DMS153 treated with DMSO at 0.1 percent for 48 hours (cell line): ENCODE measurements at regions not wholly inside any gene's neighbourhood (a gene's known extent, or its start where the extent isn't known, plus 50 kb on each side); places are given as distances from the start of the nearest gene placed in this dataset.
"Not testable (repeated sequence)": the region's sequence is repeated elsewhere in the genome, so short reads cannot be mapped to it uniquely, and the experiment has no call there.

ENCODE experiments used
- DNase-seq: peaks from one replicate; lab custom pipeline; 2025; ENCODE audit not compliant: unreplicated experiment; lab: John Stamatoyannopoulos, UW

DNA sequence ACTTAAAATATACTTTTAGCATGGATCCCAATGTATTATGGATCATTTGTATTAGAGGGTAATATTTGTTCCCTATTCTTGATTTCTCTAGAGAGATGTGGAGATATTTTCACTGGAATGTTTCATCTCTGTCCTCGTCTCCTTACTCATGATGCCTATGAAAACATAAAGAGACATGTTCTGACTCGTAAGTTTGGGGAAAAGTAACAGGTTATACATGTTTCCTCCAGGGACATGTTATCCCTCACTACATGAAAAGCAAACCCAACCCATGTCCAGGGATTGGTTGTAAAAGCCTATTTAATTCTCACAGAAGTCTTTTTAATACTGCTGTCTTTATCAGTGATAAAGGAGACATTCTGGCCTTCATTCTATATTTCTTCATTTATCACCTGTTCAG is 621.4 kb downstream of the GABRG1 start:
- DNase-seq = no peak

DNA sequence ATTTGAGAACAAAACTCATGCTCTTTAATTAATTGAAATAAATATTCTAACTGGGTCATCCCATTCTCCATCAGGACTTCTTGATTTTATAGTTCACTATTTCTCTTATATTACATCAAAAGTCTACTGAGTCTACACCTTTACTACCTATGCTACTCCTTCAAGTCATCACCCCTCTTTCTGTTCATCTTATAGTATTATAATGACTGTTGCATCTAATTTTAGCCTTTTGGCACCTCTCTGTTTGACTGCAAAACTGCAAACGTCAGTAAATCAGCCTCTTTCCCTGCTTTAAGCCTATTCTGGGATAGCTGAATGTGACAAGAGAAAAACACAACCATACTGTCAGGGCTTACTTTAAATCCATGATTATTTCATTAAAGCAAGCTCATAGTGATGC is 639.1 kb downstream of the GABRG1 start:
- no peak for DNase-seq

DNA sequence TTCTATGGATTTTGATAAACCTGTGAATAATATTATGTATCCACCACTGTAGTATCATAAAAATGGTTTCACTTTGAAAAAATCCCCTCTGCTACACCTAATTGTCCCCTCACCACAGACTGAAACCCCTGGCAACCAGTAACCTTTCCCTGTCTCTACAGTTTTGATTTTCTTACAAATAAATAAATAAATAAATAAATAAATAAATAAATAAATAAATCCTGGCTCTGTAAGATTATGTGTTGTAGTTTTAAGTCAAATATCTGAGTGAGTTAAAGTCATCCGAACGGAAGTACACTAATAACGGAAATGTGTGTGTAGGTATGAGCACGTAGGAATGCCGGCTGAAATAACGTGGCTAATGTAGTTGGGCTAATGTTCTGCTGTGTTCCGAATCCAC is 641.5 kb downstream of the GABRG1 start:
- no peak for DNase-seq

DNA sequence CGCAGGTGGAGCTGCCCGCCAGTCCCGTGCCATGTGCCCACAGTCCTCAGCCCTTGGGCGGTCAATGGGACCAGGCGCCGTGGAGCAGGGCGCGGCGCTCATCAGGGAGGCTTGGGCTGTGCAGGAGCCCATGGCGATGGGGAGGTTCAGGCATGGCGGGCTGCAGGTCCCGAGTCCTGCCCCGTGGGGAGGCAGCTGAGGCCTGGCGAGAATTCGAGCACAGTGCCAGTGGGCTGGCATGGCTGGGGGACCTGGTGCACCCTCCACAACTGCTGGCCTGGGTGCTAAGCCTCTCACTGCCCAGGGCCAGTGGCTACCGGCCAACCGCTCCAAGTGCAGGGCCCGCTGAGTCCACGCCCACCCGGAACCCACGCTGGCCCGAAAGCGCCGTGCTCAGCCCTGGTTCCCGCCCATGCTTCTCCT is 646.5 kb downstream of the GABRG1 start:
- DNase-seq = no peak

DNA sequence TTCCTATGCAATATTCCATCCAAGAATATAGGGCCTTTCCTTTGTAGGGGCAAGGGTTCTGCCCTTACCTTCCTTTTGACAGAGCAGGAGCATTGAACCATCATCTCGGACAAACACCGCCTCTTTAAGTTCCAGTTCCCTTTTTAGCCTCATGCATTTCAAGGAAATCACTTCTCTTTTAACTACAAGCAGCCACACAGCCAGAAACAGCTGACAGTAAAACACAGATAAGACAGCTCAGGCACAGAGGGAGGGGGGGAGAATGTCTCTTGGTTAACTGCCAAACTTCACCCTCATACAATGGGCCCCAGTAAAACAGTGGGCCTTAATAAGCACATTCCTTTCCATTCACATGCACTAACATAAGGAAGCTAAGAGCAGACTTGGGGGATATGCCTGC is 648.3 kb downstream of the GABRG1 start:
- no peak for DNase-seq

DNA sequence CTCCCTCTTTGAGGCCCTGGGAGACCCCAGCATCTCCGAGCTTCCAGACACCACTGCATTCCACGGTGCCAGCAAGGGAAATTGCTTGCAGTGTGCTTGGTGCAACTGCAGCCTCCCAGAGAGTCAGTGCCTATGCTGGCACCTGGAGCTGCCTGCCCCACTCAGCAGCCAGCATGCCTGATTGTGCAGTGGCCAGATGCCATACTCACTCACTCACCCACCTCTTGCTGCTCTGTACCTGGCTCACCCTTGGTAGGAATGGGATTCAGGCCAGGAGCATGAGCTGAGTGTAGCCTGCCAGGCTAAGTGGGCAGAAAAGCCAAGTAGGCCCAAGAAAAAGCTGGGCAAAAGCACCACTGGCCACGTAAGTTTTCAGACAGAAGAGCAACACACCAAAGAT is 651.4 kb downstream of the GABRG1 start:
- no peak for DNase-seq

DNA sequence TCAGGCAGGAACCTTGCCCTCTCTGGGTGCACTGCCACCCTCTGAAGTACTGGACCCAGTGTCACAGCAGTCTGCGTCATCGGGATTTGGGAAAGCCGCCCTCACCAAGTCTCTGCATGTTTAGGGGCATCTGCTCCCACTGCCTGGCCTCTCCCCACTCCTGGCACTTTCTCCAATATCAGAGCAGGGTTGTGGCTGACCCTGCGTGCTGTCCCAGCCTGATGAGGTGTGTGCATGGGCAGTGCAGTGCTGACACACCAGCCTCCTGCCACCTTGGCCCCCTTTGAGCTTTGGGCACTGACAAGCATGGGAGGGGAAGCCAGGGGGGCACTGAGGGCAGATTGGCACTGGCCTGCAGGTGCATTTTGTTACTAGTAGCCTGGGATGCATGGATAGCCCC is 652.5 kb downstream of the GABRG1 start:
- DNase-seq = no peak

DNA sequence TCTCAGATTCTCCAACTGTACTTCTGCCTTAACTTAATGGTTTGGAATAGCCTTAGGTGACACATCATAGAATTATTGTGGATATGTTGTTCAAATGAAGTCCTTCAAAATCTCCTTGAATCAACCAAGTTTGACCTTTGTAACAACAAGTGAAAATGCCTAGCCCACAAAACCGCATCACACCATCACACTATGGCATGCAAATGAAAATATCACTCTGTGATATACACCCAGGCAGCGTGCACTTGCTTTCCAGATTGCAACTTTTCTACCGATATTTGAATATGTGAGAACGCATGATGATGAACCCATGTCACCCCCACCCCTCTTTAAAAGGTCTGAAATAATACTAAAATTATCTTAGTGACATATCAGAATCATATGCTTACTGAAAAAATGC is 656.7 kb downstream of the GABRG1 start:
- no peak for DNase-seq

DNA sequence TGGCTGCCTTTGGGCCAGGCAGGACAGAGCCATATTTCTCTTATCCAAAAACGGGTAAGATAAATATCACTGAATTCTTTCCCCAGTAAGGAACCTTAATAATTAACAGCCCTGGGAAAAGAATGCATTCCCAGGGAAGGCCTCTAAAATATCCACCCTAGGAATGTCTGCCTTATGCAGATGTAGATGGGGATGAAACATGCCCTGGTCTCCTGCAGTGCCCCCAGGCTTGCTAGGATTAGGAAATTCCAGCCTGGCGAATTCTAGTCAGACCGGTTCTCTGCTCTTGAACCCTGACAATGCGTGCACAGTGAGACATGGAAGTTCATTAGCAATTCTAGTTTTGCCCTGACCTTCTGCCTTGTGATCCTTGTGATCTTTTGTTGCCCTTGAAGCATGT is 663.7 kb downstream of the GABRG1 start:
- not testable (repeated sequence) for DNase-seq

DNA sequence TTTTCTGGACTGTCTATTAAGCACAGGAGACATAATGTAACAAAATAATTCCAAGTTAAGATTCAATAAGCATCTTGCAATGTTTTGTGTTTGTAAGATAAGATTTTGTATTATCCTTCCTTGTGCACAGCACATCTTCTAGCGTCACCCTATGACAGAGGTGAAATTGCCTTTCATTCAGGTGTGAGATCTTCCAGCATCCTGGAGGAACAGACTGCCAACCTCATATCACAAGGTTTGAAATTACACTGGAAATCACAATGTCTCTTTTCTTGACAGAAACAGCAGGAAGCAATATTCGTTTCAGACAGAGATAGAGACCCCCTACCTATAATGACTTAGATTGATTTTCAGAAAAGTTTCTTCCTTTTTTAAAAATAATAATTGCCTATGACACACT is 668.6 kb downstream of the GABRG1 start:
- no peak for DNase-seq

DNA sequence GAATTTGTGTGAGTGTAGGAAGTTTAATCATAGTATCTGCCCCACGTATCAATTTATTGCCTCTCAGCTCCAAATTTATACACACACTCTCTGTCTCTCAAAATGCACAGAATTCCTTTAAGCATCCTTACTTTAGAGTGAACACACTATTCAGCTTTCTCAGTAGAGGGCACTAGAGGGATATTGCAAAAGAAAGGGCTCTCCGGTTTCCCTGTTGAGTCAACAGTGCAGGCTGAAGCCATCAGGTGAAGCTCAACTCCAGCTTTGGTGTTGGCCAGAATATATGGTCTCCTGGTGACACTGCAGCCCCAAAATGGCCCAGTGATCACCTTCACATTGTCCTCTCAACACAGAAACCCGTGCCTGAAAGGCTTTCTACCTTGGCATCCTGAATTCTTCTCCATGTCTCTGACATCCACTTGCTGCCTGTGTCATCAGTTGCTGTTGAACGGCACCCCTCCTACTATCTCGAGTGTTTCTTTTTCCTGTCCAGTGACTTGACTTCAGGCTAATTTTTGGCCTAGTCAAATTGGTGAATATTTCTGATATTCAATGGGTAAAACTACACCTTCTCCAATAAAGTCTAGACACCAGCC is 670.5 kb downstream of the GABRG1 start:
- no peak for DNase-seq

DNA sequence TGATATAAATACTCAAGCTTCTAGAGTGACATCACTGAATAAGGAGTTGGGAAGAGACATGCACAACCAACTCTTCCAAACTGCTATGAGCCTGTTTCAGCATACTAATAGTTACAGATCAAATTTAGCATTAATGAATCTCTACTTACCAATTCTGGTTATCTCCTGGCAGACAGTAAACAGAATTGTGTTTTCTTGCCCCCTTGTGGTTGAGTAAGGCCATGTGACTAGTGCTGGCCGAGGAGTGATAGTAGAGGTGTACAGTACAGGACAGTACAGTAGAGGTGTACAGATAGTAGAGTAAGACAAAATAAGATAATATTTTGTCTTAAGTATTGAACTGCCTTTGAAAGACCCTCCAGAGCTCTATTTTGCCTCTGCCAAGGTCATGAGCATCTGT is 681.4 kb downstream of the GABRG1 start:
- no peak for DNase-seq

DNA sequence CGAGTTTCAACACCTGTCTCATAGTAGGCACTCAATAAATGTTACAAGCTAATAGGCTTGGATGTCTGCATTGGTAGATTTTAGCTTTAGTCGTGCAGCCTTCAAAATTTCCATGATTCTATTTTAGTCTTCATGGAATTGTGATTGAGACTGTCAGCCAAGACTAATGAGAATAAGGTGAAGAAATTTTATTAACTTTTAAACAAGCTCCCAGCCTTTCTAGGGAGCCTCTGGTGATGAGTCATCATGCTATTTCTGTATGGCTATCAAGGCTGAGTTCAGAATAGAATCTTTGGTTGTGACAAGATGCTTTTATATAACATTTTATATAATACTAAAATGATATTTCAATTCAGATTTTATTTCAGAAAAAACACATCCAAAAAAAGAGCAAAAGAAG is 685.8 kb downstream of the GABRG1 start:
- no peak for DNase-seq

DNA sequence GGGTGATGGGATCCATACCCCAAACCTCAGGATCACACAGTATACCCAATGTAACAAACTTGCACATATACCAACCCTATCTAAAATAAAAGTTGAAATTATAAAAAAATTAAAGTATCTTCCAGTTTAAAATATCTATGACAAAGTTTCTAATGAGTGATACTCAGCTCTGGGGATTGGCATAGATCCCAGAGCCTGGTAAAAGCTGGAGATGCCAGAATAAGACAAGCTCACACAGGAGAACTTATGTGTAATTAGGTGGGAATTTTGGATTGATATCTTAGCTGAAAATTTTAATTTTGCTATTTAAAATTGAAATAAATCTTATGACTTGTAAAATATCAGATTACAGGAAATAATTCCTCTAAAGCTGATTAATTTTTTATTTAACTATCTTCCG is 686.5 kb downstream of the GABRG1 start:
- DNase-seq = no peak

DNA sequence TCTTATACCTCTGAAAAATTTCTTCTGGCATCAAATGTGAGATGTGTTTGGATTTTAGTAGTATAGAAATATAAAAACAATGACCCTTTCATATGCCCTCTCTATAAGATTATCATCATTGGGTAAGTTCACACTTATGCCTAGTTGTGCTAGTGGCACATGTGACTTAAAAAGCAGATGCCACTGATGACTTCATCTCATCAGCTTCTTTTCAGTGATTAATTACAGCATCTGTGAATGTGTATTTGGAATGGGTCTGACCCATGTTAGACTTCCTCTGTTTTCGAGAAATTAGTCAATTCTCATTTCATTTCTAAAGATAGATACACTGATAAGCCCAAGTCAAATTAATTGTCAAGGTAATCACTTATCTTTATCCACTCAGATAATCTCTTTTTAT is 698.7 kb downstream of the GABRG1 start:
- DNase-seq = no peak

DNA sequence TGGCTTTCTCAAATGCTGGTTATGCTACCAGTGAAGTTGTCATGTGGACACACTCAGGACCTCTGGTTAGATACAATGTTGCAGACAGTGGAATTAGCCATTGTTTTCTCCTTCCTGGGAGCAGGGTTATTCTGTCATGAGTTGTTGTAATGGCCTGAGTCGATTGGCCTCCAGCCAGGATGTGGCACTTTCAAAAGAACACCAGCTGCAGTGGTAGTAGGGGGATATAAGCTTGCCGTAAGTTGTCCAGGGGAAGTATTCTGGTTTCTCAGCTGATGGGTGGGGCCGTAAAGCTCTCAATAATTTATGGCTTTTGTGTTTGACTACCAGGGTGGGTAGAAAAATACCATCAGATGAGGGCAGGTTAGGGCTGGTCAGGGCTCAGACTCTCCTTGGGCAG is 697.5 kb upstream of the GNPDA2 start:
- DNase-seq = no peak

DNA sequence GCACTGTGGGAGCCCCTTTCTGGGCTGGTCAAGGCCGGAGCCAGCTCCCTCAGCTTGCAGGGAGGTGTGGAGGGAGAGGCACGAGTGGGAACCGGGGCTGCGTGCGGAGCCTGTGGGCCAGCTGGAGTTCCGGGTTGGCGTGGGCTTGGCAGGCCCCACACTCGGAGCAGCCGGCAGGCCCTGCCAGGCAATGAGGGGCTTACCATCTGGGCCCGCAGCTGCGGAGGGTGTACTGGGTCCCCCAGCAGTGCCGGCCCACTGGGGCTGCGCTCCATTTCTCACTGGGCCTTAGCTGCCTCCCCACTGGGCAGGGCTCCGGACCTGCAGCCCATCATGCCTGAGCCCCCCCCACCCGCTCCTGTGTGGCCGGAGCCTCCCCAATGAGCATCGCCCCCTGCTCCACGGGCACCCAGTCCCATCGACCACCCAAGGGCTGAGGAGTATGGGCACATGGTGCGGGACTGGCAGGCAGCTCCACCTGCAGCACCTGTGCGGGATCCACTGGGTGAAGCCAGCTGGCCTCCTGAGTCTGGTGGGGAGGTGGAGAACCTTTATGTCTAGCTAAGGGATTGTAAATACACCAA is 693.8 kb upstream of the GNPDA2 start:
- not testable (repeated sequence) for DNase-seq

DNA sequence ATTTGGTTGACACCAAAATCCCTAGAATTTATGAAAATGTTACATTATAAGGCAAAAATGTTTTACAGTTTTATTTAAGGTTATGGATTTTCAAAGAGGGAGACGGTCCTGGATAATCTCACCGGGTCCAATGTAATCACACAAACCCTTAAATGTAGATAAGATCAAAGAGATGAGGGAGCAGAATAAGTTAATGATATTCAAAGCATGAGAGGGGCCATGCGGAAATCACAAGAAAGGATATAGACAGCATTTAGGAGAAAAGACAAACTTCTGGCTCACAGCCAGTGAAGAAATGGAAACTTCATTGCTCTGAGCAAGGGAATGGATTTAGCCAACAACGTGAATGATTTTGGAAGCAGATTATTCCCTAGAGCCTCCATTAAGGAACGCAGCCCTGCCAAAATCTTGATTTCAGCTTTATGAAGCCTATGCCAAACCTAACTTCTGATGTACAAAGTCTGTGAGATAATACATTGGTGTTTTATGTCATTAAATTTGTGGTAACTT is 684.4 kb upstream of the GNPDA2 start:
- no peak for DNase-seq

DNA sequence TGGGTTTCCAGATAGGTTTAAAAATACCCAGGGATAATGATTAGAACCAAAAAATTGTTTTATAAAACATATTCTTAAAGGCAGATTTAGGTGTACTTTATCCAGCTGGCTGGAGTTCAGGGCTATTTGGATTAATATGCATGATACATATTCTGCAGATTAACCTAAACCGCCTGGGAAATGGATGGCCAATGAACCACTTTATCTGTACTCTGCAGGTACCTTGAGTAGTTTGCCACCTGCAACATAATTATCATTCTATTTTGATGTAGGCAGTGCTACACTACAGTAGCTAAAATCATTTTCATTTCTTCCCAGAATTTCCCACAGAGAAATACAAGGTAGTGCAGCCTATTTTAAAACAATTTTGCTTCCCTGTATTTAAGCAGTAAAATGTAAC is 683.2 kb upstream of the GNPDA2 start:
- DNase-seq = no peak

DNA sequence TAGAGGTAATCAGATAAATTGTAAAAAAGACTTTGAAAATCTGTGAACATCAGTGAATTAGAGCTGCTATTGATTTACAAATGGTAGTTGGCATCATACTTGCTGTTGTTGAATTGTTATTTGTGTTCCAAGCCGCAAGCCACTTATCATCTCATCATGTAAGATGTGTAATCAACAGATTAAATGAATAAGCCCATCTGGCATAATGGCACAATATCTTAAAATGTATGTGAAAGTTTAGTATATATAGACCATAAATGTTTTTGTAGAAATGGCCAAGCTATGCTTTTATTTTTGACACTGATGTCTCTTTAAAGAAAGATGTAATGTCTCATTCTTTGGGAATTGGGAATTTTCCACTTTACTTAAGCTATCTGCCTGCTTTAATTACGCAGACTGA is 682.6 kb upstream of the GNPDA2 start:
- DNase-seq = no peak

DNA sequence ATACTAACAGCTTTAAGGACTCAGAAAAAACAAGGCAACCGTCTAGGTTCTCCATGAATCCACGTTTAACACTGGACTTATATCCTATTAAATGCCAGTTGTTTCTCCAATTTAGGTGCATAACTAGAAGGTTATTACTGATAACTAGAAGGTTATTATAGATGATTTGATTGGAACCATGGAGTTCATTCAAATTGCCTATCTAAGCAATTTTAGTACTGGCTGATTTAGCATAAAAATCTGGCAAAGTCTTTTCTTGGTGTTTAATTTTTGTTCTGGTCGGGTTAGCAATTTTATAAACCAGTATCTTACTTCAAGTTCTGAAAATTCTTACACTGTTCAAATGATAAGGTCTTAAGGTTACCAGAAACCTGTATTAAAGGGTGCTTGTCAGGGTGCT is 672.8 kb upstream of the GNPDA2 start:
- no peak for DNase-seq

DNA sequence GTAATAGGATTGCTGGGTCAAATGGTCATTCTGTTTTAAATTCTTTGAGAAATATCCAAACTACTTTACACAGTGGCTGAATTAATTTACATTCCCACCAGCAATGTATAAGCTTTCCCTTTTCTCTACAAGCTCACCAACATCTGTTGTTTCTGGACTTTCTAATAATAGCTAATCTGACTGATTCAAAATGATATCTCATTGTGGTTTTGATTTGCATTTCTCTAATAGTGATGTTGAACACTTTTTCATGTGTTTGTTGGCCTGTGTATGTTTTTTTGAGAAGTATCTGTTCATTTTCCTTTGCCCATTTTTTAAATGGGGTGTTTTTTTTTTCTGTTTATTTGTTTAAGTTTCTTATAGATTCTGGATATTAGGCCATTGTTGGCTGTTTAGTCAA is 659.0 kb upstream of the GNPDA2 start:
- no peak for DNase-seq

DNA sequence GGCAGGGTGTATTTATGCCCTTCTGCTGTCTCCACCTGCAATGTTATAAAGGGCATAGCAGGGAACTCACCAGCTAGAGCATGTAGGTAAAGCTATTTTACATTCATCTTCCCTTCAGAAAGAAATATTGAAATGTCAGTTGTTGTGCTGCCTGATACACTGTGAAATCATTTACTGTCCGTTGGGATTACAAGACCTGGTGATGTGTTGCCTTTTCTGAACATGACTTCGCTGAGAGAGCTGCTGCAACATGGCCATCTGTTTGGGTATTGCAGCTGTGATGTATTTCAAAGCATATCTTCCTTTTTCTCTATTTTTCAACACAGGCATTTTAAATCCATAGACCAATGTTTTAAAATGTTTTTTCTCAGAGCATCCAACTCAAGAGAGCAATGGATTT is 644.1 kb upstream of the GNPDA2 start:
- DNase-seq = no peak
